T-helper 1 cell (primary cell): ENCODE measurements at regions not wholly inside any gene's neighbourhood (a gene's known extent, or its start where the extent isn't known, plus 50 kb on each side); places are given as distances from the start of the nearest gene placed in this dataset.

Experiments
- DNase-seq, 5 donors: peaks; one replicate each; pipeline ENCODE4 v3.0.0-alpha.2; 2012 to 2020

- no peak for DNase-seq
Observed at GRCh38 chr3:79843180-79843579, 75.4 kb upstream of the ROBO1 start.

GRCh38 chr3:79835701-79836100 lies 67.9 kb upstream of the ROBO1 start:
- DNase-seq, result no peak

DNA sequence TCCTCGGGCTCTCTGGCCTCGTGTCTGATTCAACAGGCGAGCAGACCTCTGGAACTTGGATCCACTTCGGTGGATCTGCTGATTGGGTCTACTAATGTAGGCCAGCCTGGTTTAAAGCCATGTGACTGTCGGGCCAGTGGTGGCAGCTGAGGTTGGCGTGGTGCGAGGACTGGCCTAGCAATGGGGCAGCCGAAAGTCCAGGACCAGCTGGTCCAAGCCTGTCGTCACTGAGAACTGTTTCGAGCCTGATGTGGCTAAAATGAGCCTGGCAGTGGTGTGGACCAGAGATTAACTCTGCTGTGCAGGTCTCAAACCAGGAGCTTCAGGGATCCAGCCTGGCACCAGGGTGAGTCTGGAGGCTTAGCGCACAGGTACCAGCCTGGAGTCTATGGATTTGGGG lies 56.4 kb upstream of the ROBO1 start:
- DNase-seq, result no peak

DNA sequence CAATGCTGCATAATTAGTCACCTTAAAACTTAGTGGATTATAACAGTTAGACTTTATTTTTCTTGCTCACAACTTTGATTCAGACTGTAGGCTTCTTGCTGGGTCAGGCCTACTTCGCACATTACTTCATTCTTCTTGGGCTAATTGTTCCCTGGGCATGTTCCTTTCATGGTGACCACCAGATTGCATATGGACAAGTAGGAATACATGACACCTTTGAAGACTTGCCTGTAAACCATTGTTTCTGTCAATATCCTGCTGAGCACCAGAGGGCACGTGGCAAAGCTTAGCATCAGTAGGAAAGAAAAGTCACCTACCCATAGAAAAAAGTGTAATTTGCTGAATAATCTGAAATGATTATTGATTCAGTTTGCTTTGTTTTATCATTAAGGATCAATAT lies 54.3 kb upstream of the ROBO1 start:
- DNase-seq, result no peak

DNA sequence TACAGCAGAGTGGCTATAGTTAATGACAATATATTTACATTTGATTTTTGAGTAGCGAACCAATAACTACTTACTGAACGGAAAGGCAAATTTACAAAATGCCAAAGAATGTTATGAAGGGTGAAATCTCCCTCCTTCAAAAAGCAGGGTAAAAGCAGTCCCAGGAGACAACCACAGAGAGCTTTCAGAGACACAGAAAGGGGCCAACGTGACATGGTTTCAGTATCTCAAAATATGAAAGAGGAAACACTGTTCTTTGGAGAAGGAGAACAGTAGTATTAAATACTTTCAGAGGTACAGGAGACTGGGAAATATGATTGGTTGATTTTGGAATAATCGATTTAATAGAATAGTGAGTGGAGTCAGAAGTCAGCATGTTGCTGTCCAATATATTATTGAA lies 52.3 kb upstream of the ROBO1 start:
- DNase-seq, result no peak

DNA sequence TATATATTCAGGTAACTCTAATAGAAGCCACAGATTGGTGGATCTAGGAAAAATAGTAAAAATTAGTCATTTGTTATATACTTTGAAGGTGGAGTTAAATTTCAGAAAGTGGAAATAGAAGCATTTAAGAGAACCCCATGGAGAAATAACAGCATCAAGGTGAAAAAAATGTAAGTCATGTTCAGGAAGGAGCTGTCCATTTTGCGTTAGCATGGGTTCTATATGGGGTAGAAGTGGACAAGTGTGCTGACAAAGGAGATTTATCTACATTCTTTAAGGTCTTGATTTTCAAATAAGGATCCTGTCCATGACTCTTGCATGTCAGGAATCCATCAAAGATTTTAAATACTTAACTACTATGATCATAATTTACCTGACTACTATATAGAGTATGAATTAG lies 50.2 kb upstream of the ROBO1 start:
- DNase-seq, result no peak
